ENCODE measurements at regions not wholly inside any gene's neighbourhood (a gene's known extent, or its start where the extent isn't known, plus 50 kb on each side); places are given as distances from the start of the nearest gene placed in this dataset.

- no peak for DNase-seq
Measured at GRCh38 chr6:144582939-144583613, 297.9 kb downstream of the UTRN start.

- no peak for DNase-seq
Measured at GRCh38 chr6:144583614-144583954, 298.4 kb downstream of the UTRN start.

- peak; percentile 36 for DNase-seq
Measured at GRCh38 chr6:144585217-144585814, 300.2 kb downstream of the UTRN start.

- DNase-seq = no peak
Measured at GRCh38 chr6:144586986-144587385, 301.9 kb downstream of the UTRN start.

- DNase-seq = no peak
Measured at GRCh38 chr6:144588697-144589325, 303.7 kb downstream of the UTRN start.

GRCh38 chr6:144590532-144590931 lies 305.4 kb downstream of the UTRN start:
- no peak for DNase-seq

GRCh38 chr6:144593392-144593791 lies 308.3 kb downstream of the UTRN start:
- DNase-seq = no peak

- DNase-seq = no peak
Measured at GRCh38 chr6:144594585-144594984, 309.4 kb downstream of the UTRN start.

GRCh38 chr6:144595266-144595665 lies 310.1 kb downstream of the UTRN start:
- DNase-seq = no peak

GRCh38 chr6:144597511-144597910 lies 312.4 kb downstream of the UTRN start:
- no peak for DNase-seq

GRCh38 chr6:144599615-144600014 lies 314.5 kb downstream of the UTRN start:
- no peak for DNase-seq

GRCh38 chr6:144601221-144601620 lies 316.1 kb downstream of the UTRN start:
- no peak for DNase-seq

- DNase-seq = no peak
Measured at GRCh38 chr6:144602523-144603180, 317.5 kb downstream of the UTRN start.

- no peak for DNase-seq
Measured at GRCh38 chr6:144606083-144606482, 320.9 kb downstream of the UTRN start.

GRCh38 chr6:144607998-144608735 lies 323.0 kb downstream of the UTRN start:
- DNase-seq = no peak

- DNase-seq = no peak
Measured at GRCh38 chr6:144612811-144613210, 327.7 kb downstream of the UTRN start.

GRCh38 chr6:144613859-144614258 lies 328.7 kb downstream of the UTRN start:
- no peak for DNase-seq

- DNase-seq = no peak
Measured at GRCh38 chr6:144615870-144616269, 330.7 kb downstream of the UTRN start.

GRCh38 chr6:144617191-144617590 lies 332.1 kb downstream of the UTRN start:
- DNase-seq = no peak

- DNase-seq = no peak
Measured at GRCh38 chr6:144617708-144618107, 332.6 kb downstream of the UTRN start.

GRCh38 chr6:144619966-144620365 lies 334.8 kb downstream of the UTRN start:
- no peak for DNase-seq

- DNase-seq = no peak
Measured at GRCh38 chr6:144621332-144621731, 336.2 kb downstream of the UTRN start.

GRCh38 chr6:144624246-144624645 lies 339.1 kb downstream of the UTRN start:
- DNase-seq = no peak

All from NCI-H1694 treated with DMSO at 0.1 percent for 48 hours (cell line).